SK-N-SH (cell line): ENCODE measurements at regions not wholly inside any gene's neighbourhood (a gene's known extent, or its start where the extent isn't known, plus 50 kb on each side); places are given as distances from the start of the nearest gene placed in this dataset.

ENCODE experiments used
- CTCF ChIA-PET: fragments of 300-600, 350-600 bp; formaldehyde crosslinking; extraction: SDS; loops from one replicate; lab custom pipeline; 2021; lab: Yijun Ruan, JAX
- POLR2A ChIA-PET: fragments of 350-600 bp; sonication (Branson Sonifier 250); formaldehyde crosslinking; extraction: SDS; loops from one replicate; lab custom pipeline; 2020; ENCODE audit warnings: antibody characterized with exemption, inconsistent platforms; lab: Yijun Ruan, JAX
- DNase-seq: peaks from one replicate; pipeline ENCODE4 v3.0.0; 2012
- H2AFZ ChIP-seq: fragments of 200-600 bp; sonication (generic); 2 replicates; pipeline ENCODE4 v1.8.1; 2016; ENCODE audit warnings: antibody characterized with exemption, mild to moderate bottlenecking, low read depth
- H3F3A ChIP-seq: fragments of 200-600 bp; sonication (generic); replicated peaks from 2 replicates; pipeline ENCODE3; 2016; ENCODE audit warnings: antibody characterized with exemption, mild to moderate bottlenecking; ENCODE audit not compliant: insufficient read depth
- H3K27ac ChIP-seq, 2 experiments: fragments of 200-500 bp in 1 of 2; fragments of 200-600 bp in 1 of 2; sonication (Bioruptor generic) in 1 of 2; sonication (generic), shearing (Covaris generic) in 1 of 2; 2 replicates each; pipeline versions ENCODE4 v1.5.1 to v1.6.1; 2014 to 2016; ENCODE audit warnings: low read depth in 2 of 2, inconsistent platforms in 1 of 2, low read length in 1 of 2, mild to moderate bottlenecking in 1 of 2, mixed read lengths in 1 of 2
- H3K27me3 ChIP-seq: fragments of 200-600 bp; sonication (generic), shearing (Covaris generic); 2 replicates; pipeline ENCODE4 v1.6.1; 2016; ENCODE audit warnings: mixed run types; ENCODE audit not compliant: insufficient read depth
- H3K36me3 ChIP-seq, 2 experiments: fragments of 200-500 bp in 1 of 2; fragments of 200-600 bp in 1 of 2; sonication (Bioruptor generic) in 1 of 2; sonication (generic) in 1 of 2; replicated peaks in 1 of 2; 2 replicates each; pipeline versions ENCODE3 to v1.5.1; 2014 to 2016; ENCODE audit warnings: low read length in 1 of 2, mild to moderate bottlenecking in 1 of 2; ENCODE audit not compliant: insufficient read depth in 2 of 2, control insufficient read depth in 1 of 2
- H3K4me1 ChIP-seq, 2 experiments: fragments of 200-500 bp in 1 of 2; fragments of 200-600 bp in 1 of 2; sonication (Bioruptor generic) in 1 of 2; sonication (generic), shearing (Covaris generic) in 1 of 2; 2 replicates each; pipeline versions ENCODE4 v1.5.1 to v1.6.1; 2014 to 2016; ENCODE audit warnings: low read depth in 1 of 2, low read length in 1 of 2, mixed run types in 1 of 2; ENCODE audit not compliant: insufficient read depth in 2 of 2, control insufficient read depth in 1 of 2
- H3K4me2 ChIP-seq: fragments of 200-600 bp; sonication (generic), shearing (Covaris generic); 2 replicates; pipeline ENCODE4 v1.6.1; 2017; ENCODE audit warnings: mixed run types
- H3K4me3 ChIP-seq, 2 experiments: fragments of 200-500 bp in 1 of 2; fragments of 200-600 bp in 1 of 2; sonication (Bioruptor generic) in 1 of 2; sonication (generic), shearing (Covaris generic) in 1 of 2; 2 replicates each; pipeline versions ENCODE4 v1.5.1 to v1.8.1; 2014 to 2016; ENCODE audit warnings: low read depth in 2 of 2, inconsistent platforms in 1 of 2, low read length in 1 of 2, mild to moderate bottlenecking in 1 of 2, mixed read lengths in 1 of 2, moderate library complexity in 1 of 2
- H3K79me2 ChIP-seq: fragments of 200-600 bp; sonication (generic); 2 replicates; pipeline ENCODE4 v1.8.1; 2017; ENCODE audit warnings: mild to moderate bottlenecking; ENCODE audit not compliant: insufficient read depth
- H3K9ac ChIP-seq: fragments of 200-600 bp; sonication (generic); 2 replicates; pipeline ENCODE4 v1.6.1; 2017; ENCODE audit warnings: mixed run types
- H3K9me2 ChIP-seq: fragments of 200-600 bp; sonication (generic); 2 replicates; pipeline ENCODE4 v1.6.1; 2017; ENCODE audit warnings: mixed run types
- H3K9me3 ChIP-seq: fragments of 200-600 bp; sonication (generic); 2 replicates; pipeline ENCODE4 v1.6.1; 2017; ENCODE audit warnings: mixed run types, mild to moderate bottlenecking, moderate library complexity
- H4K20me1 ChIP-seq: fragments of 200-600 bp; sonication (generic); 2 replicates; pipeline ENCODE4 v1.6.1; 2017; ENCODE audit warnings: mild to moderate bottlenecking, mixed run types; ENCODE audit not compliant: insufficient read depth
- CHD2 ChIP-seq: fragments of 150-350 bp; IDR thresholded peaks from 2 replicates; pipeline ENCODE4 v1.6.1; 2018; ENCODE audit warnings: low read length; ENCODE audit not compliant: partially characterized antibody
- ELF1 ChIP-seq: IDR thresholded peaks from 2 replicates; pipeline ENCODE4 v1.4.0; 2012
- FOXJ3 ChIP-seq: sonication (generic); formaldehyde crosslinking; IDR thresholded peaks from 2 replicates; pipeline ENCODE4 v1.5.1; 2020; ENCODE audit warnings: mild to moderate bottlenecking, missing genetic modification reagents
- GATA2 ChIP-seq: sonication (generic); formaldehyde crosslinking; IDR thresholded peaks from 2 replicates; pipeline ENCODE4 v1.5.0; 2020; ENCODE audit warnings: mild to moderate bottlenecking, missing genetic modification reagents
- MXI1 ChIP-seq: IDR thresholded peaks from 2 replicates; pipeline ENCODE4 v1.6.1; 2012; ENCODE audit warnings: mild to moderate bottlenecking, low read depth, low read length, improper control_type of control experiment
- NFIC ChIP-seq: IDR thresholded peaks from 2 replicates; pipeline ENCODE4 v1.4.0; 2012; ENCODE audit warnings: borderline replicate concordance
- POLR2AphosphoS5 ChIP-seq: IDR thresholded peaks from 2 replicates; pipeline ENCODE4 v1.6.1; 2012; ENCODE audit warnings: low read depth, low read length
- RFX5 ChIP-seq: IDR thresholded peaks from 2 replicates; pipeline ENCODE4 v1.6.1; 2012; ENCODE audit warnings: mild to moderate bottlenecking, improper control_type of control experiment, low read length
- TEAD4 ChIP-seq: IDR thresholded peaks from 2 replicates; pipeline ENCODE4 v1.4.0; 2012; ENCODE audit warnings: mild to moderate bottlenecking, borderline replicate concordance; ENCODE audit not compliant: insufficient read depth
- YY1 ChIP-seq: IDR thresholded peaks from 2 replicates; pipeline ENCODE4 v1.4.0; 2012; ENCODE audit warnings: low read depth, mild to moderate bottlenecking
- WGBS: methylation state at CpG from one replicate; pipeline ENCODE4 v1.1.6; 2017; ENCODE audit warnings: low lambda C conversion rate; 5-methylcytosine and 5-hydroxymethylcytosine counted together
- TF ChIP-seq, protein P1 (sequence below): fragments of 200-600 bp; sonication (generic); IDR thresholded peaks from 2 replicates; pipeline ENCODE4 v1.6.1; 2017; ENCODE audit warnings: antibody characterized with exemption, mild to moderate bottlenecking, moderate library complexity
- TF ChIP-seq, protein P2 (sequence below): IDR thresholded peaks from 2 replicates; pipeline ENCODE4 v1.6.1; 2012; ENCODE audit warnings: mild to moderate bottlenecking, low read depth, low read length, moderate library complexity

DNA sequence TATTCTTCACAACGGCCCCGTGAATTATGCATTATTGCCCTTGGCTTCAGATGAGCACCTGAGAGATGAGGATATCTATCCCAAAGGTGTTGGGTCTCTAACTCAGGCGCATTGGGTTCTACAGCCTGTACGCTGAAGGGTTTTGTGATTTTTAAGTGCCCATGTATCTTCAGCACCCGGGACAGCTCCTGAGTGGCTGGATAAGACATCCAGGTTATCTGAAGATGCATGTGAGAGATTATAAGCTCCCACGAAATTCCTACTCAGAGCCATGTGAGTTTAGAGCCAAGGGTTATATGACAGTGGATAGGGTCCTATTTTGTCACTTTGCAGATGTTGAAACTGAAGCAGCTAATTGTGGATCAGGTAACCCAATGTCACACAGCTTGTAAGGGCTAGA is 612.3 kb upstream of the EEF2KMT start:
- H3K79me2 ChIP-seq, result no peaks in the 10 kb centered on the region
- ChIA-PET CTCF (no interaction called here), POLR2A (no interaction called here)
- no peaks in the 10 kb centered on the region for H3K9me3 ChIP-seq
- DNase-seq, result no peak
- no peak overlapping the region for H2AFZ ChIP-seq
- H3K27me3 ChIP-seq, result no peaks in the 10 kb centered on the region
- no peaks in the 10 kb centered on the region for H3K9me2 ChIP-seq
- H3K4me1 ChIP-seq, result no peaks in the 10 kb centered on the region; a peak in 1 of 4 replicates
- no peaks in the 10 kb centered on the region for H3F3A ChIP-seq
- H3K4me2 ChIP-seq, result no peak overlapping the region
- no peaks in the 10 kb centered on the region for H4K20me1 ChIP-seq
- WGBS, result 49% methylated on average over 6 of the region's 6 CpGs
- TF ChIP-seq, protein P1, sequence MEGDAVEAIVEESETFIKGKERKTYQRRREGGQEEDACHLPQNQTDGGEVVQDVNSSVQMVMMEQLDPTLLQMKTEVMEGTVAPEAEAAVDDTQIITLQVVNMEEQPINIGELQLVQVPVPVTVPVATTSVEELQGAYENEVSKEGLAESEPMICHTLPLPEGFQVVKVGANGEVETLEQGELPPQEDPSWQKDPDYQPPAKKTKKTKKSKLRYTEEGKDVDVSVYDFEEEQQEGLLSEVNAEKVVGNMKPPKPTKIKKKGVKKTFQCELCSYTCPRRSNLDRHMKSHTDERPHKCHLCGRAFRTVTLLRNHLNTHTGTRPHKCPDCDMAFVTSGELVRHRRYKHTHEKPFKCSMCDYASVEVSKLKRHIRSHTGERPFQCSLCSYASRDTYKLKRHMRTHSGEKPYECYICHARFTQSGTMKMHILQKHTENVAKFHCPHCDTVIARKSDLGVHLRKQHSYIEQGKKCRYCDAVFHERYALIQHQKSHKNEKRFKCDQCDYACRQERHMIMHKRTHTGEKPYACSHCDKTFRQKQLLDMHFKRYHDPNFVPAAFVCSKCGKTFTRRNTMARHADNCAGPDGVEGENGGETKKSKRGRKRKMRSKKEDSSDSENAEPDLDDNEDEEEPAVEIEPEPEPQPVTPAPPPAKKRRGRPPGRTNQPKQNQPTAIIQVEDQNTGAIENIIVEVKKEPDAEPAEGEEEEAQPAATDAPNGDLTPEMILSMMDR, result no peak
- TF ChIP-seq, protein P2, sequence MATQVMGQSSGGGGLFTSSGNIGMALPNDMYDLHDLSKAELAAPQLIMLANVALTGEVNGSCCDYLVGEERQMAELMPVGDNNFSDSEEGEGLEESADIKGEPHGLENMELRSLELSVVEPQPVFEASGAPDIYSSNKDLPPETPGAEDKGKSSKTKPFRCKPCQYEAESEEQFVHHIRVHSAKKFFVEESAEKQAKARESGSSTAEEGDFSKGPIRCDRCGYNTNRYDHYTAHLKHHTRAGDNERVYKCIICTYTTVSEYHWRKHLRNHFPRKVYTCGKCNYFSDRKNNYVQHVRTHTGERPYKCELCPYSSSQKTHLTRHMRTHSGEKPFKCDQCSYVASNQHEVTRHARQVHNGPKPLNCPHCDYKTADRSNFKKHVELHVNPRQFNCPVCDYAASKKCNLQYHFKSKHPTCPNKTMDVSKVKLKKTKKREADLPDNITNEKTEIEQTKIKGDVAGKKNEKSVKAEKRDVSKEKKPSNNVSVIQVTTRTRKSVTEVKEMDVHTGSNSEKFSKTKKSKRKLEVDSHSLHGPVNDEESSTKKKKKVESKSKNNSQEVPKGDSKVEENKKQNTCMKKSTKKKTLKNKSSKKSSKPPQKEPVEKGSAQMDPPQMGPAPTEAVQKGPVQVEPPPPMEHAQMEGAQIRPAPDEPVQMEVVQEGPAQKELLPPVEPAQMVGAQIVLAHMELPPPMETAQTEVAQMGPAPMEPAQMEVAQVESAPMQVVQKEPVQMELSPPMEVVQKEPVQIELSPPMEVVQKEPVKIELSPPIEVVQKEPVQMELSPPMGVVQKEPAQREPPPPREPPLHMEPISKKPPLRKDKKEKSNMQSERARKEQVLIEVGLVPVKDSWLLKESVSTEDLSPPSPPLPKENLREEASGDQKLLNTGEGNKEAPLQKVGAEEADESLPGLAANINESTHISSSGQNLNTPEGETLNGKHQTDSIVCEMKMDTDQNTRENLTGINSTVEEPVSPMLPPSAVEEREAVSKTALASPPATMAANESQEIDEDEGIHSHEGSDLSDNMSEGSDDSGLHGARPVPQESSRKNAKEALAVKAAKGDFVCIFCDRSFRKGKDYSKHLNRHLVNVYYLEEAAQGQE, result peak; percentile 76; the same call in 1 of the 2 replicates
- H3K4me3 ChIP-seq, result no peak overlapping the region
- no peak overlapping the region for H3K9ac ChIP-seq
- no peaks in the 10 kb centered on the region for H3K36me3 ChIP-seq
- H3K27ac ChIP-seq, result no peak overlapping the region

DNA sequence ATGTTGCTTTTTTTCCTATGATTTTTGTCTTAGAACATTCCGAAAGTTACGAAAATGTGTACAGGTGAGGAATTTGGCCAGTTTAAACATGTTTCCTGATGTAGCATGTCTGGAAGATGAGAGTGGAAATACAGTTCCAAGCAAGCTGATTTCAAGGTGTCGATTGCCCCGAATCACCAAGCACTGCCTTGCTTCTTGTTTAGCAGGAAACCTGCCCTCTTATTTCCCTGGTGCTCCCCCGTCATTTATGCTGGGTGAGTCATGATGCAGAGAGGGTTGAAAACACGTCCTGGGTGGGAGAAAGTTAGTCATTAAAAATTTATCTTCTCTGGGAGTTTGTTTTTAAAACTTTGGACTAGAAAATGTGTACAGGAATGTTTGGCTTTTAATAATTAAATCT is 608.6 kb upstream of the EEF2KMT start:
- 40% methylated on average over 6 of the region's 6 CpGs for WGBS
- Histone ChIP-seq H3K4me1 (no peaks in the 10 kb centered on the region; a peak in 1 of 4 replicates), H3K9me2 (no peaks in the 10 kb centered on the region), H3K4me3 (no peak overlapping the region), H3K79me2 (no peaks in the 10 kb centered on the region), H3K36me3 (no peaks in the 10 kb centered on the region), H3K9me3 (no peaks in the 10 kb centered on the region), H3F3A (no peaks in the 10 kb centered on the region), H4K20me1 (no peaks in the 10 kb centered on the region), H3K4me2 (no peak overlapping the region), H3K27ac (no peak overlapping the region), H2AFZ (no peak overlapping the region), H3K9ac (no peak overlapping the region), H3K27me3 (no peaks in the 10 kb centered on the region)
- ChIA-PET CTCF (no interaction called here), POLR2A (no interaction called here)
- no peak for TF ChIP-seq POLR2AphosphoS5
- TF ChIP-seq, protein P1, result no peak
- no peak for TF ChIP-seq TEAD4
- TF ChIP-seq MXI1, result no peak
- no peak for TF ChIP-seq YY1
- no peak for TF ChIP-seq GATA2 (CRISPR knock-in tag)
- TF ChIP-seq ELF1, result no peak
- no peak for TF ChIP-seq FOXJ3 (CRISPR knock-in tag)
- TF ChIP-seq CHD2, result no peak
- TF ChIP-seq NFIC, result no peak
- no peak for TF ChIP-seq RFX5
- no peak for DNase-seq
